ENCODE measurements at regions not wholly inside any gene's neighbourhood (a gene's known extent, or its start where the extent isn't known, plus 50 kb on each side); places are given as distances from the start of the nearest gene placed in this dataset.

DNA sequence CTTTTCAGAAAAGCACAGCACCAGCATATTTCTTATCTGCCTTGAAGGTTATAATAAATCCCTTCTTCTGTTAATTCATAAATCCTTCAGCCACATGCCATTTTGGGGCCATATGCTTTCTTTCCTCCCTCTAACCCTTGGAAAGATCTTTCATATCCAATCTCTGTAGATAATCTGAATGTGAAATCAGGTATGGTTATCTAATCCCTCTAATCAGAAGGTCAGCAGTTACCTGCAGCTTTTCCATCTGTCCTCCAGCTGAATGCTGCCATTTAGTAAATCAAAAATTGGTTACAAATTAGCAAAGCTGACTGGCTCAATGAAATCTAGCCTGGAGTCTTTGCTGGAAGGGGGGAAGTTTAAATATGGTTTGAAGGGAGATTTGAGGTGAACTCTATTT lies 230.5 kb downstream of the PIK3C3 start:
- no peak for DNase-seq (ENCODE audit: low read depth in 2 of 2)

DNA sequence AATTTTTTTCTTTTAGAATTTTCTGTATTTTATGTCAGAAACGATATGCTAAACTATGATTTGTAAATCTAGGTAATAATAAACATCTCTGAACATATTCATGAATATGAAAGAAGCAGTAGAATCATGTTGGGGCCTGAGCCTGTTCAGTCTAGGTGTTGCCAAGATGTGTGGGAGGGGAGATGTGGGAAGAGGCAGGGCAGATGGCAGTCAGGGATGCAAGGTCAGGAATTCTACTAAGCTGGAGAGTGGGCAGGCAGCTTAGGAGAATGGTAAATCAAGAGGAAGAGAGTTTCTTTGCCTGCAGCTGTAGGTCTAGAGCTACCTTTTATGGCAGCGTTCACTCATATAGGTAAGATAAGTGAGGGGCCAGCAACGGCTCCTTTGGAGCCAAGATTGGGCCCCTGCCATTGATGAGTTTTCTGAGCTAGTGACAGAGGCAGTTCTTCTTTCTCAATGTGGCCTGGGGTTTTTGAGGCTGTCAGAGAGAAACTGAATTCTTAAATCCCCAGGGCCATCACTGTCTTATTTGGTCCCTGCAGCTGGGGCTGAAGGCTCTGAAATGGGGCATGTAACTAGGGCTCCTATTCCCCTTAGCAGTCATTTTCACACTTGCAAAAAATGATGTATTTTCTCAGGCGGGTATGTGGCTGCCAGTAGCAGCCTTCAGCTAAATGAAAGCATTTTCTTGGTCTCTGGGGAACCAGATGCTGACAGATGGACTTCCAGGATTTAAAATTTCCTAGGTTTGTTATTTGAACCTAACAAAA lies 232.8 kb downstream of the PIK3C3 start:
- no peak for DNase-seq (ENCODE audit: low read depth in 2 of 2)

GRCh38 chr18:42190643-42191042 lies 235.6 kb downstream of the PIK3C3 start:
- DNase-seq (ENCODE audit: low read depth in 2 of 2) = no peak

GRCh38 chr18:42192251-42193248 lies 237.5 kb downstream of the PIK3C3 start:
- no peak for DNase-seq (ENCODE audit: low read depth in 2 of 2)

GRCh38 chr18:42196651-42197050 lies 241.6 kb downstream of the PIK3C3 start:
- DNase-seq (ENCODE audit: low read depth in 2 of 2) = no peak

DNA sequence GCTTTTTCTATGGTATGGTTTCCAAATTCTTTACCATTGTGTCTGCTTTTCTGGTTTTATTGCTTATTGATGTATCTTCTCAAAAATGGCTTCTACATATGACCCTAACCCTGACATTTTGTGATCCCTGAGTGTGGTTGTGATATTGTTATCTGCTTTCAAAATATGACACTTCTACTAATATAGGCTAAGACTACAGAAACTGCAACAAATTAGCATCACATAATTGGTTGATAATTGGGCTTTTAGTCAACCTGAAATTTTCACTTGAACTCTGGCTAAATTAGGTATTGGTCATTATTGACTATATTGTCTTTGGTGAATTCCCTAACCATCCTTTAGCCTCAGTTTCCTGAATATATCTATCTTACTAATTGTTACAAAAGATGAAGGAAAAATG lies 246.1 kb downstream of the PIK3C3 start:
- no peak for DNase-seq (ENCODE audit: low read depth in 2 of 2)

- no peak for DNase-seq (ENCODE audit: low read depth in 2 of 2)
Observed at GRCh38 chr18:42211201-42211600, 256.2 kb downstream of the PIK3C3 start.

DNA sequence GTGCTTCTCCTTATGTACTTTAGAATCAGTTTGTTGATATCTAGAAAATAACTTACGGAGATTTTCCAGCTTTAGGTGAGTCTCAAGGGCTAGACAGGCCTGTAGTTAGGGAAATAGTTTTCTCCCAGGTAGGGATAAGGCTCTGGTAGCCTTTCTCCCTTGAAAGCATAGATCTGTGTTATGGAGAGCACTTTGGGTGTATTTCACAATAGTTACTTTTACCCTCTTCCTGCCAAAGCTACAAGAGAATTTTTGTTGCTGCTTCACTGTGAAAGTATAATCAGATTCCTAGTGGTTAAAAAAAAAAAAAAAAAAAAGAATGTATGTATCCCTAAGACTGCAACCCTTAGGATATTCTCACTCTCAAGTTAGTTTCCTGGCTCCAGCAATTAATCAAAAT lies 267.5 kb downstream of the PIK3C3 start:
- DNase-seq (ENCODE audit: low read depth in 2 of 2) = no peak

- no peak for DNase-seq (ENCODE audit: low read depth in 2 of 2)
Observed at GRCh38 chr18:42228581-42228980, 273.5 kb downstream of the PIK3C3 start.

DNA sequence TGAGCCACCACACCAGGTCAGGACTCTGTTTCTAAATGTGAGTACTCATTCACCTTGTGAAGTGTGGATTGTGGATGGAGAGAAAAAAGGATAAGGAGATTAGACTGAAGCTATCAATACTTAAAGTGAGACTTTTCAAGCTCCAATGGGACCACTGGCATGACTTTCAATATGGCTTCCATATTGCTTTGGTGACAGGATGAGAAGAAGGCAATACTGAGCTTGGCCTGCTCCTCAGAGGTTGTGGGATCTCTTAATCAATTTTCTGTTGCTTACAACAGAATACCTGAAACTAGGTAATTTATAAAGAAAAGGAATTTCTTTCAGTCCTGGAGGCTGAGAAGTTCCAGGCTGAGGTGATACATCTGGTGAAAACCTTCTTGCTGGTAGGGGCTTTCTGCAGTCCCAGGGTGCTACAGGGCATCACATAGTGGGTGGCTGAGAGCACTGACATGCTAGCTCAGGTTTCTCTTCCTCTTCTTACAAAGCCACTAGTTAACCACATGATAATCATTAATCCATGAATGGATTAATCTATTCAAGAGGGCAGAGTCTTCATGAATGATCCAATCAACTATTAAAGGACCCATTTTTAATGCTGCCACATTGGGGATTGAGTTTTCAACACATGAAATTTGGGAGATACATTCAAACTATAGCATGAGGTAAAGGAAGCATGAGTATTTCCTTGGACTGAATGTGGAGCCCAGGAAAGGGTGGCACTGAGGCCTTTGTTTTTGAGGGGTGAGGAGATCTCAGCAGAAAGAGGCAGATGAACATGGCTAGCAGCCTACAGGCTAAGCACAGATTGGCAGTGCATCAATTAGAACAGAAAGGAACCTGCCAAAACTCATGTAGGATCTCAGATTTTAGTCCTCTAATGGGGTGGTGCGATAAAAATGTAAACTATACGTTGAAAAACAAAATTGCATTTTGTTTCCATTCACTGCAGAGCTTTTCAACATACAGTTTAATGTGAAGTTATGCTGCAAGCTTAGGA lies 274.5 kb downstream of the PIK3C3 start:
- no peak for DNase-seq (ENCODE audit: low read depth in 2 of 2)

DNA sequence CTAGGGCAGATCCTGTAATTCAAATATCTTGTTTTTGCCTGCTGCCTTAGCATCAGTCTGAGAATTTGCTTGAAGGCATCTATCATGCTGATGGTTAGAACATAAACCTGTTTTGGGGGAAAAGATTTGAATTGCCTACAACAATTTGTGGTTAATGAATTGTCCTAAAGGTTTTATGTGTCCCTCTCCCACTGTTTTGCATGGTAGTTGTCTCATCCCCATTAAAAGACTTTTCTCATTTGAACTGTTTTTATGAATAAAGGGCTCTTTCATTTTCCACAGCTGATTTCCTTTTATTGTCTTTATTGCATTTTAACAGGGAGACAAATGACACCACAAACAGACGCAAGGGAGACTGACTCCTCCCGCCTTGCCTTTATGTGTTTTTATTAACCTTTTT lies 275.6 kb downstream of the PIK3C3 start:
- DNase-seq (ENCODE audit: low read depth in 2 of 2) = no peak

- no peak for DNase-seq (ENCODE audit: low read depth in 2 of 2)
Observed at GRCh38 chr18:42231284-42231683, 276.2 kb downstream of the PIK3C3 start.

- DNase-seq (ENCODE audit: low read depth in 2 of 2) = no peak
Observed at GRCh38 chr18:42231796-42232195, 276.8 kb downstream of the PIK3C3 start.

GRCh38 chr18:42233908-42234307 lies 278.9 kb downstream of the PIK3C3 start:
- DNase-seq (ENCODE audit: low read depth in 2 of 2) = no peak

DNA sequence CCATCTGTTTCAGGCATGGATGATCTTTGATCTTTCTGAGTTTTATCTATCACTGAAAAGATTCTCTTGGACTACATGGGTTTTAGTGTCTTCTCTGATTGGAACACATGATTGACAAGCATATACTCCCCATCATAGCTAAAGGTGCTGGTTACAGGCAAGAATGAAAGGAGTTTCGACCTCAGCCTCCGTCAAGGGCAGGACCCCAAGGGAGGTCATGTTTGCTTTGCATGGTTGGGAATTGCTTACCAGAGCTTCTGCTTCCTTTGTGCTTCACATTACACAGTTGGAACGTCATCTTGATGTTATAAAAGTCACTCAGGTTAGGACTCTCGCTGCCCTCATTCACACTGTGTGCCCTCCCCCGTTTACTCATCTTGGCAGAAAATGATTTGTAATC lies 287.7 kb downstream of the PIK3C3 start:
- no peak for DNase-seq (ENCODE audit: low read depth in 2 of 2)

- no peak for DNase-seq (ENCODE audit: low read depth in 2 of 2)
Observed at GRCh38 chr18:42245137-42245536, 290.1 kb downstream of the PIK3C3 start.

DNA sequence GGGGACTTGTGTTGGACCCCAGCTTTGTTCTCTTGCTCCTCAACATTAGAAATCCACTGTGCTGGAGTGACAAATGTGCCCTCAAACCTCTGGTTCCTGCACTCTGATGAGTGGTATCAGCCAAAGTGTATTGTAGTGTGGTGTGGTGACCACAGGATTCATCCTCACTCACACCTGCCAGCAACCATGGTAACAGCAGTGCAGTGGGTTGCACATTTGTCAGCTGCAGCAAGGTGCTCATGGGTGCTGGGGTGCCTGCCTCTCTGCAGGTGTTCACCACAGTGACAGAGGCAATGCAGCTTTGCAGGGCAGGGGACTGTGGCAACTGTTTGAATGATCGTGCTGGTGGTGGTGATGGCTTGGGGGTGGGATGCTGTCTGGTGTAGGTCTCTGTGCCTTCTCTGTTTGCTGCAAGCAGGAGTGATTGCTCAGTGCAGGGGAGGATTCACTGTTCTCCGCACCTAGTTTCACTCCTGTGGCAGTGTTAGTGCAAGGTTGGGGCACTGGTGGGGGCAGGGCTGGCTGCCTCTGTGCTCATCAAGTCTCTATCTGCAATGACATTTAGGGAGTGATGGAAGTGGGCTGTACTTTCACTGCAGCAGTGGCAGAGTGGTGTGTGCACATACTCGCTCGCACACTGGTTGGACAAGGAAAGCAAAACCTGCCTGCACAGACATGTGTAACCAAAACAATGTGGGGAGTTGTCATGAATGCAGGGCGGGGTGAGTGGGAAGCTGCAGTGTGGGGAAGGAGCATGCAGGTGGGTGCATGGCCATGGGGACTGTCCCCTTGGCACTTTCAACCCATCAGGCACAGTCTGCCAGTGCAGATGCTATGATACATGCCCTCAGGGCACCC lies 301.1 kb downstream of the PIK3C3 start:
- DNase-seq (ENCODE audit: low read depth in 2 of 2) = no peak

- DNase-seq (ENCODE audit: low read depth in 2 of 2) = no peak
Observed at GRCh38 chr18:42258301-42258965, 303.4 kb downstream of the PIK3C3 start.

- no peak for DNase-seq (ENCODE audit: low read depth in 2 of 2)
Observed at GRCh38 chr18:42261731-42262130, 306.7 kb downstream of the PIK3C3 start.

DNA sequence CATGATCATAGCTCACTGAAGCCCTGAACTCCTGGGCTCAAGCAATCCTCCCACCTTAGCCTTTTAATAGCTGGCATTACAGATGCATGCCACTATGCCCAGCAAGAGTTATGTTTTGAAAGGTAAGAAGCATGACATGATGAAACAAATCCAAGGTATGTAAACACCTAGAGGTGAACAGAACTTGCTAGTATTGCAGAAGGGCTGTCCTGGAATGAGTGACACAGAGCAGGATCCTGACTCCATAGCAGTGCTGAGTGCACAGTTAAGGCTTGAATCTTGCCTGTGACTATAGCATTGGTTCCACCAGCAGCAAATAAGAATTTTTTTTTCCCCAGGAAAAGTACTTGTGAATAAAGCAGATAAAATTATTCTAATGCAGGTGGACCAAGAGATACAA lies 309.5 kb downstream of the PIK3C3 start:
- no peak for DNase-seq (ENCODE audit: low read depth in 2 of 2)

Measured in stimulated activated CD8-positive, alpha-beta memory T cell treated with anti-CD3 and anti-CD28 coated beads, Interleukin-15, amount 100 ng/mL, for 4 hours (primary cell).